DND-41 (cell line): ENCODE measurements at regions not wholly inside any gene's neighbourhood (a gene's known extent, or its start where the extent isn't known, plus 50 kb on each side); places are given as distances from the start of the nearest gene placed in this dataset.

Experiments used
- CTCF ChIP-seq: IDR thresholded peaks from 2 replicates; pipeline ENCODE4 v1.5.1; 2012; ENCODE audit warnings: borderline replicate concordance, low read length, moderate library complexity, mild to moderate bottlenecking; ENCODE audit not compliant: poor library complexity, severe bottlenecking; ENCODE audit errors: extremely low read depth
- EZH2 ChIP-seq: IDR thresholded peaks from 3 replicates; pipeline ENCODE4 v1.6.1; 2012; ENCODE audit warnings: borderline replicate concordance, low read depth, mild to moderate bottlenecking, moderate library complexity, low read length, inconsistent platforms; ENCODE audit not compliant: severe bottlenecking

GRCh38 chr9:81473206-81473605 lies 216.1 kb downstream of the TLE1 start:
- no peak for TF ChIP-seq CTCF
- no peak for TF ChIP-seq EZH2
